ENCODE measurements at regions not wholly inside any gene's neighbourhood (a gene's known extent, or its start where the extent isn't known, plus 50 kb on each side); places are given as distances from the start of the nearest gene placed in this dataset.
A peak's percentile ranks its signal among the peaks of the same experiment; 100 is the strongest.

DNA sequence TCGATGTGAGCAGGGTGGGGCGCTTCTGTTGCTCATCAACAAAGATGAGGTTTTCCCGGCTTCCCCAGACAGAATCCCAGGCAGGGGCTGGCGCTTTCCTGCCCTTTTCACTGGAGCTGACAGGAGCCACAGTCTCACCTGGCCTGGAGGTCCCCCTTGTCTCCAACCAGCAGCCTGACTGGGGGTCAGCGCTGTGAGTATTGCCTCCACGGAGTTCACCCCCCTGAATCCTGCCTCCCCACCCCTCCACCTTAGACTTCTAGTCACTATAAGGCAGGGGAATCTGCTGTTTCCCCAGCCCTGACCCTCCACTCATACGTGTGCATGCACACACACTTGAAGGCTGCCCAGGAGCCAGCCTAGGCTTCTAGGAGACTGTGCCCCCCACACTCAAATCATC is 58.8 kb upstream of the LYVE1 start:
- no peak overlapping the region for H3K4me3 ChIP-seq (ENCODE audit: low read length)
- DNase-seq (ENCODE audit: low read depth), result no peak
- TF ChIP-seq, protein P1, sequence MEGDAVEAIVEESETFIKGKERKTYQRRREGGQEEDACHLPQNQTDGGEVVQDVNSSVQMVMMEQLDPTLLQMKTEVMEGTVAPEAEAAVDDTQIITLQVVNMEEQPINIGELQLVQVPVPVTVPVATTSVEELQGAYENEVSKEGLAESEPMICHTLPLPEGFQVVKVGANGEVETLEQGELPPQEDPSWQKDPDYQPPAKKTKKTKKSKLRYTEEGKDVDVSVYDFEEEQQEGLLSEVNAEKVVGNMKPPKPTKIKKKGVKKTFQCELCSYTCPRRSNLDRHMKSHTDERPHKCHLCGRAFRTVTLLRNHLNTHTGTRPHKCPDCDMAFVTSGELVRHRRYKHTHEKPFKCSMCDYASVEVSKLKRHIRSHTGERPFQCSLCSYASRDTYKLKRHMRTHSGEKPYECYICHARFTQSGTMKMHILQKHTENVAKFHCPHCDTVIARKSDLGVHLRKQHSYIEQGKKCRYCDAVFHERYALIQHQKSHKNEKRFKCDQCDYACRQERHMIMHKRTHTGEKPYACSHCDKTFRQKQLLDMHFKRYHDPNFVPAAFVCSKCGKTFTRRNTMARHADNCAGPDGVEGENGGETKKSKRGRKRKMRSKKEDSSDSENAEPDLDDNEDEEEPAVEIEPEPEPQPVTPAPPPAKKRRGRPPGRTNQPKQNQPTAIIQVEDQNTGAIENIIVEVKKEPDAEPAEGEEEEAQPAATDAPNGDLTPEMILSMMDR (conservative IDR thresholded peaks at IDR 0.05; ENCODE audit: low read length), result no peak

DNA sequence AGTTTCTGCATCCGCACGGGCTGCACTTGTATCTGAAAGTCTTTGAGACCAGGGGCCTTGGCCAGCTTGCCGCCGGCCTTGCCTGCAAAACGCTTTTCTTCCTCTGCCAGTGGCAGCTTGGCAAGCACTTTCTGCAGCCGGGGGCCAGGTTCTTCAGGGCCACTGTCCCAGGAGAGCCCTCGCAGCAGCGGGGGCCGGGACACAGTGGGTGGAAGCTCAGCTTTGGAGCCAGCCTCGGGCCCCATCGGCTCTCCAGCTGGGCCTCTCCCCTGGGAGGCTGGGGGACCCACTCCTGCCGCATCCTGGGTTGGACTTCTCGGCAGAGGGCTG is 57.5 kb upstream of the LYVE1 start:
- DNase-seq (ENCODE audit: low read depth), result no peak
- H3K4me3 ChIP-seq (ENCODE audit: low read length), result no peak overlapping the region
- TF ChIP-seq, protein P1 (conservative IDR thresholded peaks at IDR 0.05; ENCODE audit: low read length), result no peak

DNA sequence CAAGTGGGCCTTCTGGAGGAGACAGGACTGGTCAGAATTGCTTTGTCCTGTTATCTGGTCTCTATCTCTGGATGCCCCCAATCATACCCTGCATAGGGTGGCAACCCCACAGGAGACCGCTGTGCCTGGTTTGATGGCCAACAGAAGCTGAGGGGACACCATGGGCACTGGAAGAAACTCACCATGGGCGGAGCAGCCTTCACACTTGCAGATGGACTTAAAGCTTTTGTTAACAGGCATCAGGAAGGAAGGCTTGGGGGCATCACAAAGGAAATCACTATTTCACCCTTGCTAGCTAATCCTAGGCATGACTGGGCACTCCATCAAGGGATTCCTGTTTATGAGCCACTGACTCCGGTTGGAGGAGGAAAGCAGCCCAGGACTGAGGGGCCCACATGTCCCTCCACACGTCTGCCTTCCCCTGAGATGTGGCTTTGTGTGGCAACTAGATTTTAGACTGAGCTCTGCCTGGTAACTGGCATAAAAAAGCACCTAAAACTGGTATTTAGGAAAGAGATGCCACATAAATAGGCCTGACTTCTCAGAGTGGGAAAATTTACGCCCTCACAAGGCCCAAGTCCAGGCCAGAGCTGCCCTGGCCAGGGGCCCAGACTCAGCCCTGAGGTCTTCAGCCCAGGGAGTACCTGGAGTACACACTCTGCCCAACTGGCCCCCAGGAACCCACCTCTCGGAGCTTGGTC is 57.0 kb upstream of the LYVE1 start:
- no peak overlapping the region for H3K4me3 ChIP-seq (ENCODE audit: low read length)
- no peak for DNase-seq (ENCODE audit: low read depth)
- TF ChIP-seq, protein P1 (conservative IDR thresholded peaks at IDR 0.05; ENCODE audit: low read length), result no peak

DNA sequence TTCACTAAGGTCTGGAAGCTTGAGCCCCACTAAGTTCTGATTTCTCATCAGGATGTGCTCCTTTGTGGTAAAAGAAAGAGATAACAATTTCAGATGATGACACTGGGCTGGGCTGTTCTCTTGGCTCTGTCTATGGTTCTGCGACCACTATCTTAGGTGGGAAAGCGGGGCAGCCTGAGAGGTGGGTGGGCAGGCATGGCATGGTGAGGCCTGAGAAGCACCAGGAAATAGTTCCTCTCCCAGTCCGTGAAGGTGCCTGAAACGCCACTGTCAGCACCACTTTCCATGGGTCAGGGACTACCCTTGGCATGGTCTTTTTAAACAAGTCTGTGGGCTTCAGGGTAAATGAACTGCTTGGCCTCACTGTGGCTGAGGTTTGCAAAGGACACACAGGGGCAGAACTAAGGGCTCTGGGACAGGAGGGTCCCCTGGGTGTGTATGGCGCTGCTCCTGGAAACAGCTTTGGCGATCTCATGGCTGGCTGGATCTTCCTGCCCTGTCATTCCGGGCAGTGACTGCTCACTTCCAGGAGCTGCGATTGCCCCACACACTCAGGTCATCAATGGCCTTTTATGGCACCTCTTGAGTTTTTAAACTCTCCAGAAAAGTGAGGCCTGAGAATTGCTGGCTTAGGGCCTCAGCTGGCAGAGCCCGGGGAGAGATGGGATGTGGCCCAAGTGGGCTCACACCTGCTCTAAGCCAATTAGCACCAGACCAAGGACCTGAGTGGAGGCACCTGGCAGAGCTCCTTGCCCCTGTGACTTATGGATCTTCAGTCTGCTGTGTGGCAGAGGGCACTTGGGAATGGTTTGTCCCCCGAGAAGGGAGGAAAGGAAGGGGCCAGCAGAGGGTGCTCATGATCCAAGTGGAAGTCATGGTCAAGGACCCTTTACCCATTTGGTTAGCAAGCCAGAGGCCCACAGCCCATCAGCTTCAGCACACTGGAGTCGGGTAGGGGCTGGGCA is 55.6 kb upstream of the LYVE1 start:
- no peak overlapping the region for H3K4me3 ChIP-seq (ENCODE audit: low read length)
- TF ChIP-seq, protein P1 (conservative IDR thresholded peaks at IDR 0.05; ENCODE audit: low read length), result peak; percentile 59
- DNase-seq (ENCODE audit: low read depth), result no peak

DNA sequence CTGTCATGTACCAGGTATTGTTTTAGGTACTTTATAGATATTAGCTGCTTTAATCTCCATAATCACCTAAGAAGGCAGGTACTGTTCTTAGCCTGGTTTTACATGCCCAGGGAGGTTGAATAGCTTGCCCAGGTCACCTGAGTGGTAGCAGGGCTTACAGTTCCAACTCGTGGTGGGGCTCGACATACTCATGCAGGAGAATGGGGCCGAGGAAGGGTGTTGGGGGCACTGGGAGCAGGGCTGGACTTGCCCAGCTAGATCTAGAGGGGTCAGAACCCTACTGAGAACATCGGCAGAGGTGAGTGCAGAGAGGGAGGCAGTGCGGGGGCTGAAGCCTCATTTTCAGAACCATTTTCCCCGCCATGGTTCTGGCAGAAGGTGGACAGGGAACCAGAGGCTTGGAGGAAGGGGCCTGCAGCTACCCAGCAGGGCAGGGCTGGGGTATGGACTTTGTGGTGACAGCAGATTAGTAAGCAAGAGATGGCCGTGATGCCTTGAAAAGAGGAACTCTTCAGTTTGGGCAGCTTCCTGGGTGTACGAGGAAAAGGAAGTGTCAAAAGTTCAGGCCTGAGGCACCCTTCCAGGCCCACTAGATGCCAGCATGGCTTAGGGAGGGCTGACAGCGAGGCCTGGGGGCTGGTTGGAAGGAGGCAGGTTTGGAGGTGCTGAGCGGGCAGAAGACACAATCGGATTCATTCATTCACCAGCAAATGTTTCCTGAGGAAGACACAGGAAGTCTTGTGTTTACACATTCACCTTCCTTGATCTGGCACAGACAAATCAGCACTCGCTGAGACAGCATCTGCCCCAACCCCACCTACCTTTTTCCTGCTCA is 54.7 kb upstream of the LYVE1 start:
- no peak for DNase-seq (ENCODE audit: low read depth)
- H3K4me3 ChIP-seq (ENCODE audit: low read length), result no peak overlapping the region
- TF ChIP-seq, protein P1 (conservative IDR thresholded peaks at IDR 0.05; ENCODE audit: low read length), result no peak

DNA sequence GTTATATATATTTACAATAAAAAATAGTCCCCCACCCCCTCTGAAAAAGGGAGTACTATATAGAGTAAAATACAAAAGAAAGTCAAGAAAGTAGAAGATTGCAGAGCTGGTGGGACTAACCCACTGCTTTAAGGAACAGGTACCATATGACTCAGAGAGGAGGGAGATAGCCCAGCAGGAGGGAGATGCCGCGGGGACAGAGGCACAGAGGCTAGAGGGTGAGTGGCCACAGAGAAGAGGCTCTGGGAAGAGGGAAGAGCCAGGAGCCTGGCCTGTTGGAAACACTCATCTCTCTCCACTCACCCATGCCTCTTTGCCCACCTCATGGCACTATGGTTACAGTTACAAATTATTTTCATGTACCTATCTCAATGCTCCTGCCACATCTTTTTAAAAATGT is 53.6 kb upstream of the LYVE1 start:
- H3K4me3 ChIP-seq (ENCODE audit: low read length), result no peak overlapping the region

More for the DNA sequence above, 53.6 kb upstream of the LYVE1 start:
- TF ChIP-seq, protein P1 (conservative IDR thresholded peaks at IDR 0.05; ENCODE audit: low read length), result no peak
- no peak for DNase-seq (ENCODE audit: low read depth)

Data from AG10803 (cell line).